ENCODE measurements at regions not wholly inside any gene's neighbourhood (a gene's known extent, or its start where the extent isn't known, plus 50 kb on each side); places are given as distances from the start of the nearest gene placed in this dataset.

DNA sequence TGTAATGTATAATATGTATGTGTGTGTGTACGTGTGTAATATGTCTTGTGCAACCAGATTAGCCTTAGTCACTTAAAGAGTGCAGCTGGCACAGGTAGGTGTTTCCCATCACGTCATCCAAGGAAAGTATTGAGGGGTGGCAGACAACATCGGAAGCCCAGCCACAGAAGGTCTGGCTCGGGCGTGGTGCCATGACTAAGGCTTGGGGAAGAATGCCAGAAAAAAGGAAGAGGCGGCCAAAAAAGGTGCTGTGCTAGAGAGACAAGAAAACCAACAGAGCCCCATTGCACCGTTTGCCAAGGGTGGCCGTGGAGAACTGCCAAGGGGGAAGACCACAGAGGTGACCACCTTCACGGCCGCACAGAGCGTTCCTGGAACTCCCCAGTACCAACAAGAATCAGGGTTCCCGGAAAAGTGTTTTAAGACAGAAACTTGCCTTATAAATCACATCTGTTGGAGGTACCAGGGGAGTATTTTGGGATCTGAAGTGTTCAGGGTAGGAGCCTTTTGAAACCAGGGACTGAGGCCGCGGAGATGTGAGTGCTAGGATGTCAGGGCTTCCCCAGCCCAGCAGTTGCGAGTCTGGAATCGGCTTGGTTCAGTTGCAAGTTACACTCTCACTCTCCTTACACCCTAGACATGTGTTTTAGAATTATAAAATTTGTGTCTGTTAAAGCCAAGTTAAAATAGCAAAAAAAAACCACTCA, 131.2 kb upstream of the DYRK2 start:
- no peaks in the 10 kb centered on the region for H3K36me3 ChIP-seq (ENCODE audit: control insufficient read depth, insufficient read depth, low read length)
- Mint-ChIP-seq H3K9me3 (no peaks in the 10 kb centered on the region), H3K27me3 (ENCODE audit: insufficient read depth) (peaks cover 12% of the 10 kb centered on the region), H3K4me3 (no peak overlapping the region), H3K27ac (no peak overlapping the region), H3K36me3 (ENCODE audit: low read depth) (no peaks in the 10 kb centered on the region), H3K4me1 (peaks cover 19% of the 10 kb centered on the region)
- H3K4me1 ChIP-seq (ENCODE audit: control insufficient read depth, insufficient read depth, low read length): no peaks in the 10 kb centered on the region
- TF ChIP-seq, protein P1, sequence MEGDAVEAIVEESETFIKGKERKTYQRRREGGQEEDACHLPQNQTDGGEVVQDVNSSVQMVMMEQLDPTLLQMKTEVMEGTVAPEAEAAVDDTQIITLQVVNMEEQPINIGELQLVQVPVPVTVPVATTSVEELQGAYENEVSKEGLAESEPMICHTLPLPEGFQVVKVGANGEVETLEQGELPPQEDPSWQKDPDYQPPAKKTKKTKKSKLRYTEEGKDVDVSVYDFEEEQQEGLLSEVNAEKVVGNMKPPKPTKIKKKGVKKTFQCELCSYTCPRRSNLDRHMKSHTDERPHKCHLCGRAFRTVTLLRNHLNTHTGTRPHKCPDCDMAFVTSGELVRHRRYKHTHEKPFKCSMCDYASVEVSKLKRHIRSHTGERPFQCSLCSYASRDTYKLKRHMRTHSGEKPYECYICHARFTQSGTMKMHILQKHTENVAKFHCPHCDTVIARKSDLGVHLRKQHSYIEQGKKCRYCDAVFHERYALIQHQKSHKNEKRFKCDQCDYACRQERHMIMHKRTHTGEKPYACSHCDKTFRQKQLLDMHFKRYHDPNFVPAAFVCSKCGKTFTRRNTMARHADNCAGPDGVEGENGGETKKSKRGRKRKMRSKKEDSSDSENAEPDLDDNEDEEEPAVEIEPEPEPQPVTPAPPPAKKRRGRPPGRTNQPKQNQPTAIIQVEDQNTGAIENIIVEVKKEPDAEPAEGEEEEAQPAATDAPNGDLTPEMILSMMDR (conservative IDR thresholded peaks at IDR 0.05): no peak
- H3K27ac ChIP-seq (ENCODE audit: low read depth, low read length): no peak overlapping the region
- WGBS, 2 experiments (ENCODE audit: insufficient coverage in 1 of 2, insufficient read length in 1 of 2): 83 to 87% methylated on average over 8 to 16 of the region's 16 CpGs
- no peak for DNase-seq
- H3K27me3 ChIP-seq (ENCODE audit: control insufficient read depth, insufficient read depth, low read length, poor library complexity, severe bottlenecking): no peaks in the 10 kb centered on the region
- no peaks in the 10 kb centered on the region for H3K9me3 ChIP-seq (ENCODE audit: control insufficient read depth, low read length)
- no peak overlapping the region for H3K9ac ChIP-seq (ENCODE audit: extremely low read depth, low read length, poor library complexity, severe bottlenecking)
- no peak overlapping the region for H3K4me3 ChIP-seq (ENCODE audit: low read length)

DNA sequence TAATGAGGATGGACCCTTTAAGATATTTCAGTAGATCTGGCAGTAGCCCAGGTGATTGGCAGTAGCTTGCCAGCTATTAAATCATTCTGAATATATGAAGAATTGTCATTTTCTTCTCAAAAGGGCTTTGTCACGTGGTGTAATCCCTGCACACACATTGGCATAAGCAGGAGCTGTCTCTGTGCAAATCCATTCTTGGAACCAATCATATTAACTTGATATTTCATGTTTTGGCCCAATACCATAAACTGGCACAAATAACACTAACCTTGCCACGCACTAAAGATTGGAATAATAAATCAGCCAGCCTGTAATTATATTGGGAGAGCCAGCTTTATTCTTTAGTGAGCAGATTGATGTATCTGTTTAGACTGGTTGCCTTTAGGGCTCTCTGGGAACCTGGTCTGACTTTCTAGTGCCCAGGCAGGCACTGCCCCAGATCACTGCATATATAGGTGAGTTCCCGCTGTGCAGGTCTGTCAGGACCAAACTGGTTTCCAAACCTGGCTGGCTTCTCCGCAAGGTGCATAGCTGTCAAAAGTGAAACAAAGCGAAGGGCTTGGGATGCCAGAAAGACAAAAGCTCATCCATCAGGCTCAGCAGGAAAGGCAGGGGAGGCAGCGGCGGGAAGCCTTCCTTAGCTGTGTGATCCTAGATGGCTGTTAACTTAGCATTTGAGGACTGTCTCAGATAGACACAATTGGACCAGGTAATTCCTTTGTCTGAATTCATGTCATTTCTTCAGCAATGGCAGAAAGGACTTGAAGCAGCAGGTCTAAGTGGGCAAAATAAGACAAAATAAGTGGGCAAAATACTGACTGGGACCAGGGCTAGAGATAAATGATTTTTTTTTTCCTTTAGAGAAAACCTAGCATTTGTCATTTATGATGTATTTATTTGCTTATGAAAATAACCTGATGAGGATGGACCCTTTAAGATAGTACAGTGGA, 128.8 kb upstream of the DYRK2 start:
- peaks cover 8% of the 10 kb centered on the region for H3K27me3 Mint-ChIP-seq (ENCODE audit: insufficient read depth)
- no peak overlapping the region for H3K4me3 ChIP-seq (ENCODE audit: low read length)
- peak; percentile 95 for DNase-seq
- H3K9me3 ChIP-seq (ENCODE audit: control insufficient read depth, low read length): no peaks in the 10 kb centered on the region
- TF ChIP-seq, protein P1 (conservative IDR thresholded peaks at IDR 0.05): no peak
- H3K9me3 Mint-ChIP-seq: no peaks in the 10 kb centered on the region
- peaks cover 23% of the 10 kb centered on the region for H3K4me1 Mint-ChIP-seq
- H3K36me3 ChIP-seq (ENCODE audit: control insufficient read depth, insufficient read depth, low read length): no peaks in the 10 kb centered on the region
- no peak overlapping the region for H3K27ac Mint-ChIP-seq
- WGBS, 2 experiments (ENCODE audit: insufficient coverage in 1 of 2, insufficient read length in 1 of 2): 29 to 35% methylated on average over 7 of the region's 7 CpGs
- H3K4me1 ChIP-seq (ENCODE audit: control insufficient read depth, insufficient read depth, low read length): peaks cover 1% of the 10 kb centered on the region
- no peaks in the 10 kb centered on the region for H3K27me3 ChIP-seq (ENCODE audit: control insufficient read depth, insufficient read depth, low read length, poor library complexity, severe bottlenecking)
- H3K4me3 Mint-ChIP-seq: no peak overlapping the region
- H3K9ac ChIP-seq (ENCODE audit: extremely low read depth, low read length, poor library complexity, severe bottlenecking): no peak overlapping the region
- no peak overlapping the region for H3K27ac ChIP-seq (ENCODE audit: low read depth, low read length)
- H3K36me3 Mint-ChIP-seq (ENCODE audit: low read depth): no peaks in the 10 kb centered on the region

DNA sequence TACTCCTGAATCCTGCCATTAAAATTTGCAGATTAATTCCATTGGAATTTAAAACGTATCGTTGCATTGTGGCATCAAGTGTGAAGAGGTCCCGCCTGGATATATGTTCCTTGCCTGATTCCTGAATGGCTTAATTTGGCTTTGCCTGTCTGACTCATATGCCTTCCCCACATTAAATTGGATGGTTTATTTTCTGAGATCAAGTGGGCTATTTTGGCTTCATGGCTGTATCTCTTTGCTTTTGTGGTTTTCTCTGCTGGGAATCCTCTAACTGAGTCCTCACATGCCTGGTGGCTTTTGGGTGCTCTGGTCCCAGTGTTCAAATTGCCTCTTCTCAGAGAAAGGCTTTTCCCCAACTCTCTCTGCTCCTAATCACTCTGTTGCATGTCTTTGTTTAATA, 127.9 kb upstream of the DYRK2 start:
- Histone ChIP-seq H3K27me3 (ENCODE audit: control insufficient read depth, insufficient read depth, low read length, poor library complexity, severe bottlenecking) (no peaks in the 10 kb centered on the region), H3K4me3 (ENCODE audit: low read length) (no peak overlapping the region), H3K9ac (ENCODE audit: extremely low read depth, low read length, poor library complexity, severe bottlenecking) (no peak overlapping the region), H3K4me1 (ENCODE audit: control insufficient read depth, insufficient read depth, low read length) (peaks cover 8% of the 10 kb centered on the region), H3K36me3 (ENCODE audit: control insufficient read depth, insufficient read depth, low read length) (no peaks in the 10 kb centered on the region), H3K27ac (ENCODE audit: low read depth, low read length) (no peak overlapping the region), H3K9me3 (ENCODE audit: control insufficient read depth, low read length) (no peaks in the 10 kb centered on the region)
- TF ChIP-seq, protein P1 (conservative IDR thresholded peaks at IDR 0.05): no peak
- Mint-ChIP-seq H3K4me3 (no peak overlapping the region), H3K4me1 (peaks cover 25% of the 10 kb centered on the region), H3K36me3 (ENCODE audit: low read depth) (no peaks in the 10 kb centered on the region), H3K27ac (no peak overlapping the region), H3K27me3 (ENCODE audit: insufficient read depth) (peaks cover 5% of the 10 kb centered on the region), H3K9me3 (no peaks in the 10 kb centered on the region)
- WGBS, 2 experiments (ENCODE audit: insufficient coverage in 1 of 2, insufficient read length in 1 of 2): 91 to 94% methylated on average over 3 of the region's 3 CpGs
- DNase-seq: no peak

All from endodermal cell (in vitro differentiated cells).